HepG2 (cell line): ENCODE measurements at regions not wholly inside any gene's neighbourhood (a gene's known extent, or its start where the extent isn't known, plus 50 kb on each side); places are given as distances from the start of the nearest gene placed in this dataset.

ENCODE experiments used
- BHLHE40 ChIP-seq: IDR thresholded peaks from 2 replicates; pipeline ENCODE4 v1.6.1; 2011; ENCODE audit warnings: low read length, improper control_type of control experiment
- EZH2 ChIP-seq: conservative IDR thresholded peaks from 2 replicates; pipeline ENCODE4 v1.6.1; 2012; ENCODE audit warnings: mild to moderate bottlenecking, low read depth, low read length, moderate library complexity
- KLF12 ChIP-seq: sonication (generic); formaldehyde crosslinking; IDR thresholded peaks from 2 replicates; pipeline ENCODE4 v1.4.0; 2020; ENCODE audit warnings: missing genetic modification reagents, borderline replicate concordance
- MBNL3 ChIP-seq: fragments of 250-450 bp; sonication (Bioruptor Pico); conservative IDR thresholded peaks from 2 replicates; pipeline ENCODE4 v1.8.0; 2022; ENCODE audit warnings: mild to moderate bottlenecking, inconsistent platforms
- MTA1 ChIP-seq: sonication (generic); formaldehyde crosslinking; IDR thresholded peaks from 2 replicates; pipeline ENCODE4 v1.4.0; 2020; ENCODE audit warnings: missing genetic modification reagents, mild to moderate bottlenecking, borderline replicate concordance
- SMARCC2 ChIP-seq: fragments of 450-650 bp; IDR thresholded peaks from 2 replicates; pipeline ENCODE4 v1.6.1; 2017; ENCODE audit warnings: antibody characterized with exemption, mild to moderate bottlenecking
- SYNCRIP ChIP-seq: fragments of 200-400 bp; formaldehyde crosslinking; IDR thresholded peaks from 2 replicates; pipeline ENCODE4 v1.6.1; 2018; ENCODE audit warnings: mild to moderate bottlenecking, low read depth, low read length; ENCODE audit not compliant: insufficient read depth
- TF ChIP-seq, protein P1 (sequence below): sonication (generic); formaldehyde crosslinking; IDR thresholded peaks from 2 replicates; pipeline ENCODE4 v1.9.0; 2021; ENCODE audit warnings: mild to moderate bottlenecking, missing genetic modification reagents
- TF ChIP-seq, protein P2 (sequence below): sonication (generic); formaldehyde crosslinking; IDR thresholded peaks from 2 replicates; pipeline ENCODE4 v1.5.1; 2020; ENCODE audit warnings: missing genetic modification reagents, mild to moderate bottlenecking, borderline replicate concordance
- TF ChIP-seq, protein P3 (sequence below): sonication (generic); formaldehyde crosslinking; IDR thresholded peaks from 2 replicates; pipeline ENCODE4 v1.4.0; 2020; ENCODE audit warnings: missing genetic modification reagents, borderline replicate concordance
- TF ChIP-seq, protein P4 (sequence below): sonication (generic); formaldehyde crosslinking; IDR thresholded peaks from 2 replicates; pipeline ENCODE4 v1.5.0; 2020; ENCODE audit warnings: missing genetic modification reagents, mild to moderate bottlenecking, borderline replicate concordance
- TF ChIP-seq, protein P5 (sequence below): IDR thresholded peaks from 2 replicates; pipeline ENCODE4 v1.6.1; 2016; ENCODE audit warnings: low read depth, control low read depth
- TF ChIP-seq, protein P6 (sequence below): sonication (generic); formaldehyde crosslinking; IDR thresholded peaks from 2 replicates; pipeline ENCODE4 v1.5.0; 2020; ENCODE audit warnings: mild to moderate bottlenecking, missing genetic modification reagents

DNA sequence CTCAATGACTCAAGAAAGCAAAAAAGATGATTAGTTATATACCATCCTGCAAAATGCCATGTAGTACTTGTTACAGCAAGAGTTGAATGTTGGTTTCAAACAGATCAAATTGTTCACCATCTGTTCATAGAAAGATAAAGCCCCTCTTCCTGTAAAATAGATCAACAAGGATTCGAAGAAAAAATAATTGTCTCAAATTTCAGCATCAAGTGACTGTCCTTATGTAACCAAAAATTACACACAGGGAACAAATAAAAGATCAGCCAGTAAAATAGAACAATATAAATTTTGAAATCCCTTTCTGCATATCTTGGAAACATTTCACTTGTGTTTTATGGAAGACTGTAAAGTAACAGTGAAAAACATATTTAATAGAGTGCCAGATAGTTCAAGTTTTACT, 165.1 kb upstream of the STAC start (continued):
- TF ChIP-seq, protein P1, sequence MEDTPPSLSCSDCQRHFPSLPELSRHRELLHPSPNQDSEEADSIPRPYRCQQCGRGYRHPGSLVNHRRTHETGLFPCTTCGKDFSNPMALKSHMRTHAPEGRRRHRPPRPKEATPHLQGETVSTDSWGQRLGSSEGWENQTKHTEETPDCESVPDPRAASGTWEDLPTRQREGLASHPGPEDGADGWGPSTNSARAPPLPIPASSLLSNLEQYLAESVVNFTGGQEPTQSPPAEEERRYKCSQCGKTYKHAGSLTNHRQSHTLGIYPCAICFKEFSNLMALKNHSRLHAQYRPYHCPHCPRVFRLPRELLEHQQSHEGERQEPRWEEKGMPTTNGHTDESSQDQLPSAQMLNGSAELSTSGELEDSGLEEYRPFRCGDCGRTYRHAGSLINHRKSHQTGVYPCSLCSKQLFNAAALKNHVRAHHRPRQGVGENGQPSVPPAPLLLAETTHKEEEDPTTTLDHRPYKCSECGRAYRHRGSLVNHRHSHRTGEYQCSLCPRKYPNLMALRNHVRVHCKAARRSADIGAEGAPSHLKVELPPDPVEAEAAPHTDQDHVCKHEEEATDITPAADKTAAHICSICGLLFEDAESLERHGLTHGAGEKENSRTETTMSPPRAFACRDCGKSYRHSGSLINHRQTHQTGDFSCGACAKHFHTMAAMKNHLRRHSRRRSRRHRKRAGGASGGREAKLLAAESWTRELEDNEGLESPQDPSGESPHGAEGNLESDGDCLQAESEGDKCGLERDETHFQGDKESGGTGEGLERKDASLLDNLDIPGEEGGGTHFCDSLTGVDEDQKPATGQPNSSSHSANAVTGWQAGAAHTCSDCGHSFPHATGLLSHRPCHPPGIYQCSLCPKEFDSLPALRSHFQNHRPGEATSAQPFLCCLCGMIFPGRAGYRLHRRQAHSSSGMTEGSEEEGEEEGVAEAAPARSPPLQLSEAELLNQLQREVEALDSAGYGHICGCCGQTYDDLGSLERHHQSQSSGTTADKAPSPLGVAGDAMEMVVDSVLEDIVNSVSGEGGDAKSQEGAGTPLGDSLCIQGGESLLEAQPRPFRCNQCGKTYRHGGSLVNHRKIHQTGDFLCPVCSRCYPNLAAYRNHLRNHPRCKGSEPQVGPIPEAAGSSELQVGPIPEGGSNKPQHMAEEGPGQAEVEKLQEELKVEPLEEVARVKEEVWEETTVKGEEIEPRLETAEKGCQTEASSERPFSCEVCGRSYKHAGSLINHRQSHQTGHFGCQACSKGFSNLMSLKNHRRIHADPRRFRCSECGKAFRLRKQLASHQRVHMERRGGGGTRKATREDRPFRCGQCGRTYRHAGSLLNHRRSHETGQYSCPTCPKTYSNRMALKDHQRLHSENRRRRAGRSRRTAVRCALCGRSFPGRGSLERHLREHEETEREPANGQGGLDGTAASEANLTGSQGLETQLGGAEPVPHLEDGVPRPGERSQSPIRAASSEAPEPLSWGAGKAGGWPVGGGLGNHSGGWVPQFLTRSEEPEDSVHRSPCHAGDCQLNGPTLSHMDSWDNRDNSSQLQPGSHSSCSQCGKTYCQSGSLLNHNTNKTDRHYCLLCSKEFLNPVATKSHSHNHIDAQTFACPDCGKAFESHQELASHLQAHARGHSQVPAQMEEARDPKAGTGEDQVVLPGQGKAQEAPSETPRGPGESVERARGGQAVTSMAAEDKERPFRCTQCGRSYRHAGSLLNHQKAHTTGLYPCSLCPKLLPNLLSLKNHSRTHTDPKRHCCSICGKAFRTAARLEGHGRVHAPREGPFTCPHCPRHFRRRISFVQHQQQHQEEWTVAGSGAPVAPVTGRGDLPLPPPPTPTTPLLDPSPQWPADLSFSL: no peak
- TF ChIP-seq, protein P2, sequence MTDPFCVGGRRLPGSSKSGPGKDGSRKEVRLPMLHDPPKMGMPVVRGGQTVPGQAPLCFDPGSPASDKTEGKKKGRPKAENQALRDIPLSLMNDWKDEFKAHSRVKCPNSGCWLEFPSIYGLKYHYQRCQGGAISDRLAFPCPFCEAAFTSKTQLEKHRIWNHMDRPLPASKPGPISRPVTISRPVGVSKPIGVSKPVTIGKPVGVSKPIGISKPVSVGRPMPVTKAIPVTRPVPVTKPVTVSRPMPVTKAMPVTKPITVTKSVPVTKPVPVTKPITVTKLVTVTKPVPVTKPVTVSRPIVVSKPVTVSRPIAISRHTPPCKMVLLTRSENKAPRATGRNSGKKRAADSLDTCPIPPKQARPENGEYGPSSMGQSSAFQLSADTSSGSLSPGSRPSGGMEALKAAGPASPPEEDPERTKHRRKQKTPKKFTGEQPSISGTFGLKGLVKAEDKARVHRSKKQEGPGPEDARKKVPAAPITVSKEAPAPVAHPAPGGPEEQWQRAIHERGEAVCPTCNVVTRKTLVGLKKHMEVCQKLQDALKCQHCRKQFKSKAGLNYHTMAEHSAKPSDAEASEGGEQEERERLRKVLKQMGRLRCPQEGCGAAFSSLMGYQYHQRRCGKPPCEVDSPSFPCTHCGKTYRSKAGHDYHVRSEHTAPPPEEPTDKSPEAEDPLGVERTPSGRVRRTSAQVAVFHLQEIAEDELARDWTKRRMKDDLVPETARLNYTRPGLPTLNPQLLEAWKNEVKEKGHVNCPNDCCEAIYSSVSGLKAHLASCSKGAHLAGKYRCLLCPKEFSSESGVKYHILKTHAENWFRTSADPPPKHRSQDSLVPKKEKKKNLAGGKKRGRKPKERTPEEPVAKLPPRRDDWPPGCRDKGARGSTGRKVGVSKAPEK (CRISPR knock-in tag): no peak
- TF ChIP-seq EZH2: no peak
- TF ChIP-seq MTA1 (CRISPR knock-in tag): no peak
- no peak for TF ChIP-seq MBNL3 (CRISPR knock-in tag)
- TF ChIP-seq KLF12: no peak
- TF ChIP-seq, protein P3, sequence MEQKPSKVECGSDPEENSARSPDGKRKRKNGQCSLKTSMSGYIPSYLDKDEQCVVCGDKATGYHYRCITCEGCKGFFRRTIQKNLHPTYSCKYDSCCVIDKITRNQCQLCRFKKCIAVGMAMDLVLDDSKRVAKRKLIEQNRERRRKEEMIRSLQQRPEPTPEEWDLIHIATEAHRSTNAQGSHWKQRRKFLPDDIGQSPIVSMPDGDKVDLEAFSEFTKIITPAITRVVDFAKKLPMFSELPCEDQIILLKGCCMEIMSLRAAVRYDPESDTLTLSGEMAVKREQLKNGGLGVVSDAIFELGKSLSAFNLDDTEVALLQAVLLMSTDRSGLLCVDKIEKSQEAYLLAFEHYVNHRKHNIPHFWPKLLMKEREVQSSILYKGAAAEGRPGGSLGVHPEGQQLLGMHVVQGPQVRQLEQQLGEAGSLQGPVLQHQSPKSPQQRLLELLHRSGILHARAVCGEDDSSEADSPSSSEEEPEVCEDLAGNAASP (CRISPR knock-in tag): no peak
- TF ChIP-seq BHLHE40: no peak
- TF ChIP-seq, protein P4, sequence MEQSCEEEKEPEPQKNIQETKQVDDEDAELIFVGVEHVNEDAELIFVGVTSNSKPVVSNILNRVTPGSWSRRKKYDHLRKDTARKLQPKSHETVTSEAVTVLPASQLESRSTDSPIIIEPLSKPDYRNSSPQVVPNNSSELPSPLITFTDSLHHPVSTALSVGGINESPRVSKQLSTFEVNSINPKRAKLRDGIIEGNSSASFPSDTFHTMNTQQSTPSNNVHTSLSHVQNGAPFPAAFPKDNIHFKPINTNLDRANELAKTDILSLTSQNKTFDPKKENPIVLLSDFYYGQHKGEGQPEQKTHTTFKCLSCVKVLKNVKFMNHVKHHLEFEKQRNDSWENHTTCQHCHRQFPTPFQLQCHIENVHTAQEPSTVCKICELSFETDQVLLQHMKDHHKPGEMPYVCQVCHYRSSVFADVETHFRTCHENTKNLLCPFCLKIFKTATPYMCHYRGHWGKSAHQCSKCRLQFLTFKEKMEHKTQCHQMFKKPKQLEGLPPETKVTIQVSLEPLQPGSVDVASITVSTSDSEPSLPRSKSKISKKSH (CRISPR knock-in tag): no peak
- TF ChIP-seq, protein P5, sequence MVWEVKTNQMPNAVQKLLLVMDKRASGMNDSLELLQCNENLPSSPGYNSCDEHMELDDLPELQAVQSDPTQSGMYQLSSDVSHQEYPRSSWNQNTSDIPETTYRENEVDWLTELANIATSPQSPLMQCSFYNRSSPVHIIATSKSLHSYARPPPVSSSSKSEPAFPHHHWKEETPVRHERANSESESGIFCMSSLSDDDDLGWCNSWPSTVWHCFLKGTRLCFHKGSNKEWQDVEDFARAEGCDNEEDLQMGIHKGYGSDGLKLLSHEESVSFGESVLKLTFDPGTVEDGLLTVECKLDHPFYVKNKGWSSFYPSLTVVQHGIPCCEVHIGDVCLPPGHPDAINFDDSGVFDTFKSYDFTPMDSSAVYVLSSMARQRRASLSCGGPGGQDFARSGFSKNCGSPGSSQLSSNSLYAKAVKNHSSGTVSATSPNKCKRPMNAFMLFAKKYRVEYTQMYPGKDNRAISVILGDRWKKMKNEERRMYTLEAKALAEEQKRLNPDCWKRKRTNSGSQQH: no peak
- TF ChIP-seq SMARCC2: no peak
- no peak for TF ChIP-seq SYNCRIP
- TF ChIP-seq, protein P6, sequence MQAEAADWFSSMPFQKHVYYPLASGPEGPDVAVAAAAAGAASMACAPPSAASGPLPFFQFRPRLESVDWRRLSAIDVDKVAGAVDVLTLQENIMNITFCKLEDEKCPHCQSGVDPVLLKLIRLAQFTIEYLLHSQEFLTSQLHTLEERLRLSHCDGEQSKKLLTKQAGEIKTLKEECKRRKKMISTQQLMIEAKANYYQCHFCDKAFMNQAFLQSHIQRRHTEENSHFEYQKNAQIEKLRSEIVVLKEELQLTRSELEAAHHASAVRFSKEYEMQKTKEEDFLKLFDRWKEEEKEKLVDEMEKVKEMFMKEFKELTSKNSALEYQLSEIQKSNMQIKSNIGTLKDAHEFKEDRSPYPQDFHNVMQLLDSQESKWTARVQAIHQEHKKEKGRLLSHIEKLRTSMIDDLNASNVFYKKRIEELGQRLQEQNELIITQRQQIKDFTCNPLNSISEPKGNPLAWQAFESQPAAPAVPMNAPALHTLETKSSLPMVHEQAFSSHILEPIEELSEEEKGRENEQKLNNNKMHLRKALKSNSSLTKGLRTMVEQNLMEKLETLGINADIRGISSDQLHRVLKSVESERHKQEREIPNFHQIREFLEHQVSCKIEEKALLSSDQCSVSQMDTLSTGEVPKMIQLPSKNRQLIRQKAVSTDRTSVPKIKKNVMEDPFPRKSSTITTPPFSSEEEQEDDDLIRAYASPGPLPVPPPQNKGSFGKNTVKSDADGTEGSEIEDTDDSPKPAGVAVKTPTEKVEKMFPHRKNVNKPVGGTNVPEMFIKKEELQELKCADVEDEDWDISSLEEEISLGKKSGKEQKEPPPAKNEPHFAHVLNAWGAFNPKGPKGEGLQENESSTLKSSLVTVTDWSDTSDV: no peak
